Sciatic nerve (tissue), 2 donors: ENCODE measurements at regions not wholly inside any gene's neighbourhood (a gene's known extent, or its start where the extent isn't known, plus 50 kb on each side); places are given as distances from the start of the nearest gene placed in this dataset.

ENCODE experiments used
- ATAC-seq: fragments of 200-7000 bp; cut with Tn5 transposase; one replicate; pipeline ENCODE4 v1.9.1; 2020; ENCODE audit warnings: mild to moderate bottlenecking, moderate library complexity
- DNase-seq: peaks from one replicate; pipeline ENCODE4 v3.0.0-alpha.2; 2020; ENCODE audit warnings: low spot score
- intact Hi-C: fragments of 100-400 bp; cut with DNase I; formaldehyde crosslinking; loops from one replicate; pipeline ENCODE4 v1.14.2; 2022
- donor health status: DM: no; HTN: no; CAD: no.
- donor health status: DM: no; HTN: no; CAD: no.

GRCh38 chr20:7352165-7352564 is 584.7 kb downstream of the BMP2 start:
- DNase-seq (no peak), ATAC-seq (no peak)
- intact Hi-C loops: no loop called here

GRCh38 chr20:7355051-7355450 is 585.2 kb downstream of the HAO1 start:
- intact Hi-C loops: no loop called here
- no peak for DNase-seq
- no peak for ATAC-seq

GRCh38 chr20:7358670-7359069 is 581.6 kb downstream of the HAO1 start:
- ATAC-seq (no peak), DNase-seq (no peak)
- intact Hi-C loops: no loop called here

- ATAC-seq: no peak
- intact Hi-C loops: no loop called here
- no peak for DNase-seq
Measured at GRCh38 chr20:7359739-7360138, 580.5 kb downstream of the HAO1 start.

- DNase-seq (no peak), ATAC-seq (peak; percentile 52)
- intact Hi-C loops: no loop called here
Measured at GRCh38 chr20:7361321-7361720, 578.9 kb downstream of the HAO1 start.

GRCh38 chr20:7361931-7362330 is 578.3 kb downstream of the HAO1 start:
- DNase-seq (no peak), ATAC-seq (no peak)
- intact Hi-C loops: no loop called here

GRCh38 chr20:7362601-7363000 is 577.7 kb downstream of the HAO1 start:
- intact Hi-C loops: no loop called here
- ATAC-seq (no peak), DNase-seq (no peak)

GRCh38 chr20:7366189-7366588 is 574.1 kb downstream of the HAO1 start:
- ATAC-seq (no peak), DNase-seq (no peak)
- intact Hi-C loops: no loop called here

GRCh38 chr20:7371518-7372163 is 568.6 kb downstream of the HAO1 start:
- ATAC-seq (no peak), DNase-seq (no peak)
- intact Hi-C loops: no loop called here

GRCh38 chr20:7375905-7376304 is 564.4 kb downstream of the HAO1 start:
- DNase-seq (no peak), ATAC-seq (no peak)
- intact Hi-C loops: no loop called here

- intact Hi-C loops: no loop called here
- no peak for ATAC-seq
- no peak for DNase-seq
Measured at GRCh38 chr20:7378864-7379605, 561.2 kb downstream of the HAO1 start.

- ATAC-seq (no peak), DNase-seq (no peak)
- intact Hi-C loops: no loop called here
Measured at GRCh38 chr20:7379621-7380220, 560.5 kb downstream of the HAO1 start.

GRCh38 chr20:7383216-7383615 is 557.0 kb downstream of the HAO1 start:
- DNase-seq (no peak), ATAC-seq (no peak)
- intact Hi-C loops: no loop called here

GRCh38 chr20:7387638-7388193 is 552.5 kb downstream of the HAO1 start:
- intact Hi-C loops: no loop called here
- ATAC-seq: no peak
- no peak for DNase-seq

- intact Hi-C loops: no loop called here
- DNase-seq (no peak), ATAC-seq (no peak)
Measured at GRCh38 chr20:7389216-7389615, 551.0 kb downstream of the HAO1 start.

- intact Hi-C loops: no loop called here
- ATAC-seq (no peak), DNase-seq (no peak)
Measured at GRCh38 chr20:7392542-7393206, 547.6 kb downstream of the HAO1 start.

GRCh38 chr20:7399114-7399513 is 541.1 kb downstream of the HAO1 start:
- intact Hi-C loops: no loop called here
- ATAC-seq (no peak), DNase-seq (no peak)

- ATAC-seq: no peak
- DNase-seq: no peak
- intact Hi-C loops: no loop called here
Measured at GRCh38 chr20:7399575-7399974, 540.7 kb downstream of the HAO1 start.

- no peak for ATAC-seq
- intact Hi-C loops: no loop called here
Measured at GRCh38 chr20:7406671-7407070, 533.6 kb downstream of the HAO1 start.

GRCh38 chr20:7410150-7410549 is 530.1 kb downstream of the HAO1 start:
- ATAC-seq (no peak), DNase-seq (no peak)
- intact Hi-C loops: no loop called here

More at GRCh38 chr20:7406671-7407070, 533.6 kb downstream of the HAO1 start:
- no peak for DNase-seq
